Endodermal cell (in vitro differentiated cells): ENCODE measurements at regions not wholly inside any gene's neighbourhood (a gene's known extent, or its start where the extent isn't known, plus 50 kb on each side); places are given as distances from the start of the nearest gene placed in this dataset.

Experiments
- DNase-seq: peaks from one replicate; pipeline ENCODE4 v3.0.0-alpha.2; 2017
- H3K27ac ChIP-seq: 2 replicates; pipeline ENCODE4 v1.5.1; 2013; ENCODE audit warnings: mild to moderate bottlenecking, low read depth, low read length, moderate library complexity
- H3K27me3 ChIP-seq: 2 replicates; pipeline ENCODE4 v1.6.1; 2013; ENCODE audit warnings: mild to moderate bottlenecking, low read length, moderate library complexity; ENCODE audit not compliant: insufficient read depth, control insufficient read depth, poor library complexity, severe bottlenecking
- H3K36me3 ChIP-seq: 2 replicates; pipeline ENCODE4 v1.7.0; 2013; ENCODE audit warnings: mild to moderate bottlenecking, low read length, moderate library complexity; ENCODE audit not compliant: control insufficient read depth, insufficient read depth
- H3K4me1 ChIP-seq: one replicate; pipeline ENCODE4 v1.7.0; 2013; ENCODE audit warnings: low read length; ENCODE audit not compliant: control insufficient read depth, insufficient read depth
- H3K4me3 ChIP-seq: 2 replicates; pipeline ENCODE4 v1.5.1; 2013; ENCODE audit warnings: mild to moderate bottlenecking, low read length, moderate library complexity
- H3K9ac ChIP-seq: 2 replicates; pipeline ENCODE4 v1.6.1; 2013; ENCODE audit warnings: mild to moderate bottlenecking, low read length, moderate library complexity; ENCODE audit not compliant: poor library complexity, severe bottlenecking; ENCODE audit errors: extremely low read depth
- H3K9me3 ChIP-seq: 2 replicates; pipeline ENCODE4 v1.6.1; 2013; ENCODE audit warnings: mild to moderate bottlenecking, low read length, moderate library complexity; ENCODE audit not compliant: control insufficient read depth
- H3K27ac Mint-ChIP-seq: 2 replicates; pipeline ENCODE4 v1.8.0; 2020; ENCODE audit warnings: mixed read lengths
- H3K27me3 Mint-ChIP-seq: 2 replicates; pipeline ENCODE4 v1.8.0; 2021; ENCODE audit warnings: mild to moderate bottlenecking, mixed read lengths; ENCODE audit not compliant: insufficient read depth
- H3K36me3 Mint-ChIP-seq: 2 replicates; pipeline ENCODE4 v1.8.0; 2020; ENCODE audit warnings: low read depth, mixed read lengths
- H3K4me1 Mint-ChIP-seq: 2 replicates; pipeline ENCODE4 v1.8.0; 2020; ENCODE audit warnings: mixed read lengths
- H3K4me3 Mint-ChIP-seq: 2 replicates; pipeline ENCODE4 v1.8.0; 2020; ENCODE audit warnings: mild to moderate bottlenecking, moderate library complexity, mixed read lengths
- H3K9me3 Mint-ChIP-seq: 2 replicates; pipeline ENCODE4 v1.8.0; 2020; ENCODE audit warnings: mild to moderate bottlenecking, mixed read lengths
- CTCF ChIP-seq: fragments of 200-600 bp; sonication (generic); conservative IDR thresholded peaks from 2 replicates; pipeline ENCODE4 v1.5.0; 2021; ENCODE audit warnings: antibody characterized with exemption, mild to moderate bottlenecking
- WGBS, 2 experiments: methylation state at CpG; one replicate each; pipeline versions ENCODE4 v1.1.5 to v1.1.7; 2013; ENCODE audit warnings: missing lambda C conversion rate in 2 of 2, mixed read lengths in 1 of 2; ENCODE audit not compliant: insufficient coverage in 1 of 2, insufficient read length in 1 of 2; 5-methylcytosine and 5-hydroxymethylcytosine counted together

GRCh38 chr12:131510431-131510830 is 200.5 kb upstream of the SFSWAP start:
- no peaks in the 10 kb centered on the region for H3K36me3 ChIP-seq
- DNase-seq, result peak; percentile 11
- H3K36me3 Mint-ChIP-seq, result no peaks in the 10 kb centered on the region
- H3K4me1 Mint-ChIP-seq, result peaks cover 8% of the 10 kb centered on the region
- H3K4me3 Mint-ChIP-seq, result no peak overlapping the region
- WGBS, 2 experiments, result 89 to 91% methylated on average over 3 to 4 of the region's 4 CpGs
- no peaks in the 10 kb centered on the region for H3K4me1 ChIP-seq
- no peaks in the 10 kb centered on the region for H3K9me3 Mint-ChIP-seq
- TF ChIP-seq CTCF, result no peak
- H3K27ac ChIP-seq, result no peak overlapping the region
- peaks cover 2% of the 10 kb centered on the region for H3K27me3 Mint-ChIP-seq
- no peaks in the 10 kb centered on the region for H3K27me3 ChIP-seq
- H3K27ac Mint-ChIP-seq, result no peak overlapping the region
- H3K9me3 ChIP-seq, result no peaks in the 10 kb centered on the region
- no peak overlapping the region for H3K9ac ChIP-seq
- no peak overlapping the region for H3K4me3 ChIP-seq

GRCh38 chr12:131511391-131511802 is 199.5 kb upstream of the SFSWAP start:
- H3K27me3 ChIP-seq, result no peaks in the 10 kb centered on the region
- Mint-ChIP-seq H3K4me1 (peaks cover 8% of the 10 kb centered on the region), H3K36me3 (no peaks in the 10 kb centered on the region), H3K4me3 (no peak overlapping the region), H3K27me3 (peaks cover 2% of the 10 kb centered on the region), H3K9me3 (peaks cover under 1% of the 10 kb centered on the region), H3K27ac (no peak overlapping the region)
- H3K36me3 ChIP-seq, result no peaks in the 10 kb centered on the region
- TF ChIP-seq CTCF, result no peak
- no peak overlapping the region for H3K4me3 ChIP-seq
- 68 to 76% methylated on average over 4 to 7 of the region's 7 CpGs for WGBS, 2 experiments
- no peak overlapping the region for H3K9ac ChIP-seq
- no peaks in the 10 kb centered on the region for H3K4me1 ChIP-seq
- DNase-seq, result peak; percentile 69
- no peaks in the 10 kb centered on the region for H3K9me3 ChIP-seq
- no peak overlapping the region for H3K27ac ChIP-seq

GRCh38 chr12:131511803-131512561 is 198.9 kb upstream of the SFSWAP start:
- Histone ChIP-seq H3K27ac (no peak overlapping the region), H3K4me3 (no peak overlapping the region), H3K36me3 (no peaks in the 10 kb centered on the region), H3K9ac (no peak overlapping the region), H3K9me3 (no peaks in the 10 kb centered on the region), H3K27me3 (no peaks in the 10 kb centered on the region), H3K4me1 (no peaks in the 10 kb centered on the region)
- WGBS, 2 experiments, result 91 to 98% methylated on average over 5 to 11 of the region's 11 CpGs
- peaks cover 8% of the 10 kb centered on the region for H3K4me1 Mint-ChIP-seq
- peaks cover 6% of the 10 kb centered on the region for H3K9me3 Mint-ChIP-seq
- no peak for TF ChIP-seq CTCF
- peaks cover 2% of the 10 kb centered on the region for H3K27me3 Mint-ChIP-seq
- H3K36me3 Mint-ChIP-seq, result no peaks in the 10 kb centered on the region
- no peak overlapping the region for H3K27ac Mint-ChIP-seq
- no peak overlapping the region for H3K4me3 Mint-ChIP-seq
- peak; percentile 47 for DNase-seq
